Central memory CD8-positive, alpha-beta T cell (primary cell): ENCODE measurements at regions not wholly inside any gene's neighbourhood (a gene's known extent, or its start where the extent isn't known, plus 50 kb on each side); places are given as distances from the start of the nearest gene placed in this dataset.

ENCODE experiments used
- ATAC-seq: fragments of 150-1000 bp; cut with Tn5 transposase; replicated peaks from 2 replicates; pipeline ENCODE4 v1.10.0; 2022; ENCODE audit warnings: mild to moderate bottlenecking, moderate FRiP score, moderate number of reproducible peaks; ENCODE audit not compliant: poor library complexity, severe bottlenecking; ENCODE audit errors: extremely low read depth
- DNase-seq, 2 donors: peaks; one replicate each; pipeline ENCODE4 v3.0.0; 2021; ENCODE audit warnings: low spot score in 2 of 2
- H3K27ac Mint-ChIP-seq: one replicate; pipeline ENCODE4 v1.8.0; 2022; ENCODE audit warnings: low read depth, mild to moderate bottlenecking, moderate library complexity, mixed read lengths
- H3K27me3 Mint-ChIP-seq: one replicate; pipeline ENCODE4 v1.8.0; 2022; ENCODE audit warnings: mixed read lengths
- H3K36me3 Mint-ChIP-seq: one replicate; pipeline ENCODE4 v1.8.0; 2022; ENCODE audit warnings: mild to moderate bottlenecking, moderate library complexity, mixed read lengths; ENCODE audit not compliant: insufficient read depth
- H3K4me1 Mint-ChIP-seq: one replicate; pipeline ENCODE4 v1.8.0; 2022; ENCODE audit warnings: mixed read lengths
- H3K4me3 Mint-ChIP-seq: one replicate; pipeline ENCODE4 v1.8.0; 2022; ENCODE audit warnings: mild to moderate bottlenecking, moderate library complexity, mixed read lengths
- H3K9me3 Mint-ChIP-seq: one replicate; pipeline ENCODE4 v1.8.0; 2022; ENCODE audit warnings: mixed read lengths

GRCh38 chr3:191768421-191768820 is 307.5 kb downstream of the PYDC2 start:
- no peaks in the 10 kb centered on the region for H3K36me3 Mint-ChIP-seq
- no peak for ATAC-seq
- H3K27me3 Mint-ChIP-seq: no peaks in the 10 kb centered on the region
- no peak for DNase-seq
- no peaks in the 10 kb centered on the region for H3K4me1 Mint-ChIP-seq
- no peak overlapping the region for H3K4me3 Mint-ChIP-seq
- peaks cover 8% of the 10 kb centered on the region for H3K9me3 Mint-ChIP-seq
- H3K27ac Mint-ChIP-seq: no peak overlapping the region

GRCh38 chr3:191770541-191770940 is 309.6 kb downstream of the PYDC2 start:
- H3K36me3 Mint-ChIP-seq: no peaks in the 10 kb centered on the region
- H3K4me1 Mint-ChIP-seq: no peaks in the 10 kb centered on the region
- no peaks in the 10 kb centered on the region for H3K27me3 Mint-ChIP-seq
- ATAC-seq: no peak
- peaks cover 6% of the 10 kb centered on the region for H3K9me3 Mint-ChIP-seq
- DNase-seq: no peak
- H3K4me3 Mint-ChIP-seq: no peak overlapping the region
- no peak overlapping the region for H3K27ac Mint-ChIP-seq

GRCh38 chr3:191774485-191774884 is 313.5 kb downstream of the PYDC2 start:
- H3K4me1 Mint-ChIP-seq: no peaks in the 10 kb centered on the region
- DNase-seq (no peak), ATAC-seq (no peak)
- H3K9me3 Mint-ChIP-seq: peaks cover 17% of the 10 kb centered on the region
- H3K27me3 Mint-ChIP-seq: no peaks in the 10 kb centered on the region
- H3K4me3 Mint-ChIP-seq: no peak overlapping the region
- H3K36me3 Mint-ChIP-seq: no peaks in the 10 kb centered on the region
- no peak overlapping the region for H3K27ac Mint-ChIP-seq

GRCh38 chr3:191775451-191776233 is 314.7 kb downstream of the PYDC2 start:
- DNase-seq: no peak
- H3K27ac Mint-ChIP-seq: no peak overlapping the region
- no peak for ATAC-seq
- H3K36me3 Mint-ChIP-seq: no peaks in the 10 kb centered on the region
- no peak overlapping the region for H3K4me3 Mint-ChIP-seq
- H3K9me3 Mint-ChIP-seq: peaks cover 22% of the 10 kb centered on the region
- no peaks in the 10 kb centered on the region for H3K27me3 Mint-ChIP-seq
- H3K4me1 Mint-ChIP-seq: no peaks in the 10 kb centered on the region

GRCh38 chr3:191781044-191781443 is 320.1 kb downstream of the PYDC2 start:
- no peak overlapping the region for H3K27ac Mint-ChIP-seq
- H3K27me3 Mint-ChIP-seq: no peaks in the 10 kb centered on the region
- no peak for DNase-seq
- H3K9me3 Mint-ChIP-seq: peaks cover 33% of the 10 kb centered on the region
- no peaks in the 10 kb centered on the region for H3K36me3 Mint-ChIP-seq
- H3K4me1 Mint-ChIP-seq: no peaks in the 10 kb centered on the region
- no peak for ATAC-seq
- no peak overlapping the region for H3K4me3 Mint-ChIP-seq

GRCh38 chr3:191783024-191783423 is 322.1 kb downstream of the PYDC2 start:
- no peak overlapping the region for H3K27ac Mint-ChIP-seq

GRCh38 chr3:191790934-191791333 is 330.0 kb downstream of the PYDC2 start:
- Mint-ChIP-seq H3K27ac (no peak overlapping the region), H3K36me3 (no peaks in the 10 kb centered on the region), H3K4me3 (no peak overlapping the region), H3K9me3 (peaks cover 24% of the 10 kb centered on the region), H3K27me3 (no peaks in the 10 kb centered on the region), H3K4me1 (no peaks in the 10 kb centered on the region)
- DNase-seq: no peak
- no peak for ATAC-seq

More at GRCh38 chr3:191783024-191783423, 322.1 kb downstream of the PYDC2 start:
- no peak overlapping the region for H3K4me3 Mint-ChIP-seq
- ATAC-seq (no peak), DNase-seq (no peak)
- peaks cover 28% of the 10 kb centered on the region for H3K9me3 Mint-ChIP-seq
- no peaks in the 10 kb centered on the region for H3K36me3 Mint-ChIP-seq
- no peaks in the 10 kb centered on the region for H3K27me3 Mint-ChIP-seq
- H3K4me1 Mint-ChIP-seq: no peaks in the 10 kb centered on the region

GRCh38 chr3:191792580-191792979 is 331.6 kb downstream of the PYDC2 start:
- no peak overlapping the region for H3K4me3 Mint-ChIP-seq
- no peaks in the 10 kb centered on the region for H3K27me3 Mint-ChIP-seq
- H3K27ac Mint-ChIP-seq: no peak overlapping the region

GRCh38 chr3:191795196-191795595 is 334.2 kb downstream of the PYDC2 start:
- Mint-ChIP-seq H3K9me3 (peaks cover 37% of the 10 kb centered on the region), H3K4me3 (no peak overlapping the region), H3K27ac (no peak overlapping the region), H3K4me1 (no peaks in the 10 kb centered on the region), H3K36me3 (no peaks in the 10 kb centered on the region), H3K27me3 (no peaks in the 10 kb centered on the region)
- ATAC-seq (no peak), DNase-seq (no peak)

More at GRCh38 chr3:191792580-191792979, 331.6 kb downstream of the PYDC2 start:
- DNase-seq (no peak), ATAC-seq (no peak)
- peaks cover 37% of the 10 kb centered on the region for H3K9me3 Mint-ChIP-seq
- H3K36me3 Mint-ChIP-seq: no peaks in the 10 kb centered on the region
- H3K4me1 Mint-ChIP-seq: no peaks in the 10 kb centered on the region

GRCh38 chr3:191797271-191797670 is 336.3 kb downstream of the PYDC2 start:
- Mint-ChIP-seq H3K27me3 (no peaks in the 10 kb centered on the region), H3K9me3 (peaks cover 36% of the 10 kb centered on the region), H3K4me1 (no peaks in the 10 kb centered on the region), H3K36me3 (no peaks in the 10 kb centered on the region), H3K4me3 (no peak overlapping the region), H3K27ac (no peak overlapping the region)
- DNase-seq: no peak
- no peak for ATAC-seq

- Mint-ChIP-seq H3K27ac (no peak overlapping the region), H3K4me3 (no peak overlapping the region), H3K9me3 (peaks cover 23% of the 10 kb centered on the region), H3K27me3 (no peaks in the 10 kb centered on the region), H3K36me3 (no peaks in the 10 kb centered on the region), H3K4me1 (no peaks in the 10 kb centered on the region)
- ATAC-seq (no peak), DNase-seq (no peak)
Observed at GRCh38 chr3:191802671-191803070, 341.7 kb downstream of the PYDC2 start.

- no peak for DNase-seq
- H3K27ac Mint-ChIP-seq: no peak overlapping the region
Observed at GRCh38 chr3:191804935-191805334, 344.0 kb downstream of the PYDC2 start.

GRCh38 chr3:191808073-191808472 is 347.1 kb downstream of the PYDC2 start:
- no peaks in the 10 kb centered on the region for H3K36me3 Mint-ChIP-seq
- H3K4me3 Mint-ChIP-seq: no peak overlapping the region
- no peaks in the 10 kb centered on the region for H3K4me1 Mint-ChIP-seq
- no peak for ATAC-seq
- H3K9me3 Mint-ChIP-seq: peaks cover 50% of the 10 kb centered on the region
- H3K27me3 Mint-ChIP-seq: no peaks in the 10 kb centered on the region
- H3K27ac Mint-ChIP-seq: no peak overlapping the region
- DNase-seq: no peak

More at GRCh38 chr3:191804935-191805334, 344.0 kb downstream of the PYDC2 start:
- H3K9me3 Mint-ChIP-seq: peaks cover 36% of the 10 kb centered on the region
- no peaks in the 10 kb centered on the region for H3K36me3 Mint-ChIP-seq
- H3K27me3 Mint-ChIP-seq: no peaks in the 10 kb centered on the region
- H3K4me1 Mint-ChIP-seq: no peaks in the 10 kb centered on the region
- no peak overlapping the region for H3K4me3 Mint-ChIP-seq
- no peak for ATAC-seq
